RWPE1 (cell line): ENCODE measurements at regions not wholly inside any gene's neighbourhood (a gene's known extent, or its start where the extent isn't known, plus 50 kb on each side); places are given as distances from the start of the nearest gene placed in this dataset.

Source experiments
- CTCF ChIA-PET: fragments of 350-600 bp; sonication (Branson Sonifier 250); formaldehyde crosslinking; extraction: SDS; loops from one replicate; lab custom pipeline; 2021; lab: Yijun Ruan, JAX
- POLR2A ChIA-PET: fragments of 400-600 bp; formaldehyde crosslinking; extraction: SDS; loops from one replicate; lab custom pipeline; 2020; ENCODE audit warnings: antibody characterized with exemption; ENCODE audit not compliant: low non-redundant PET; lab: Yijun Ruan, JAX
- DNase-seq: peaks from one replicate; pipeline ENCODE4 v3.0.0; 2012; ENCODE audit warnings: low spot score
- H3K27ac ChIP-seq: fragments of 450-650 bp; 2 replicates; pipeline ENCODE4 v1.5.1; 2017
- CTCF ChIP-seq: fragments of 450-650 bp; conservative IDR thresholded peaks from 2 replicates; pipeline ENCODE4 v1.5.1; 2017; ENCODE audit warnings: low read depth, mild to moderate bottlenecking

GRCh38 chr1:229117664-229118300 is 153.1 kb upstream of the RAB4A start:
- ChIA-PET CTCF (interaction anchor here (0.6 to 0.9 kb wide), 3 partner anchors 38 to 937 kb away, joined by 3 to 5 read pairs (median 4); no protein-coding TSS in a partner anchor), POLR2A (interaction anchor here (0.6 kb wide), 1 partner anchor 254 kb away, joined by 4 read pairs; no protein-coding TSS in a partner anchor)
- peak overlapping the region; percentile 85 for H3K27ac ChIP-seq
- no peak for TF ChIP-seq CTCF
- DNase-seq, result peak; percentile 41

GRCh38 chr1:229118477-229119061 is 152.3 kb upstream of the RAB4A start:
- ChIA-PET CTCF (interaction anchor here (0.9 kb wide), 1 partner anchor 37 kb away, joined by 4 read pairs; no protein-coding TSS in a partner anchor), POLR2A (no interaction called here)
- no peak for DNase-seq
- H3K27ac ChIP-seq, result peak overlapping the region; percentile 85
- TF ChIP-seq CTCF, result no peak

GRCh38 chr1:229119161-229119560 is 151.8 kb upstream of the RAB4A start:
- POLR2A ChIA-PET, result no interaction called here
- DNase-seq, result peak; percentile 60
- TF ChIP-seq CTCF, result no peak
- peak overlapping the region; percentile 85 for H3K27ac ChIP-seq
- CTCF ChIA-PET, result no interaction called here

GRCh38 chr1:229119876-229120275 is 151.0 kb upstream of the RAB4A start:
- POLR2A ChIA-PET, result no interaction called here
- CTCF ChIA-PET, result no interaction called here
- DNase-seq, result no peak
- no peak for TF ChIP-seq CTCF
- H3K27ac ChIP-seq, result no peak overlapping the region

GRCh38 chr1:229121845-229122436 is 149.0 kb upstream of the RAB4A start:
- ChIA-PET POLR2A (no interaction called here), CTCF (no interaction called here)
- no peak overlapping the region for H3K27ac ChIP-seq
- no peak for DNase-seq
- TF ChIP-seq CTCF, result no peak

- DNase-seq, result no peak
- H3K27ac ChIP-seq, result no peak overlapping the region
- TF ChIP-seq CTCF, result no peak
- POLR2A ChIA-PET, result no interaction called here
- CTCF ChIA-PET, result no interaction called here
Observed at GRCh38 chr1:229122606-229123005, 148.3 kb upstream of the RAB4A start.
